Endothelial cell (in vitro differentiated cells): ENCODE measurements at regions not wholly inside any gene's neighbourhood (a gene's known extent, or its start where the extent isn't known, plus 50 kb on each side); places are given as distances from the start of the nearest gene placed in this dataset.

Source experiments
- DNase-seq: peaks from one replicate; pipeline ENCODE4 v3.0.0; 2021; ENCODE audit warnings: low spot score
- H3K27ac Mint-ChIP-seq: one replicate; pipeline ENCODE4 v1.8.0; 2021; ENCODE audit warnings: mixed read lengths, inconsistent platforms; ENCODE audit not compliant: unreplicated experiment
- H3K27me3 Mint-ChIP-seq: one replicate; pipeline ENCODE4 v1.8.0; 2021; ENCODE audit warnings: mild to moderate bottlenecking, moderate library complexity, mixed read lengths, inconsistent platforms; ENCODE audit not compliant: unreplicated experiment
- H3K36me3 Mint-ChIP-seq: one replicate; pipeline ENCODE4 v1.8.0; 2021; ENCODE audit warnings: mild to moderate bottlenecking, low read depth, mixed read lengths, inconsistent platforms; ENCODE audit not compliant: unreplicated experiment
- H3K4me1 Mint-ChIP-seq: one replicate; pipeline ENCODE4 v1.8.0; 2021; ENCODE audit warnings: mild to moderate bottlenecking, mixed read lengths, inconsistent platforms; ENCODE audit not compliant: unreplicated experiment
- H3K4me3 Mint-ChIP-seq: one replicate; pipeline ENCODE4 v1.8.0; 2021; ENCODE audit warnings: mild to moderate bottlenecking, mixed read lengths, inconsistent platforms; ENCODE audit not compliant: unreplicated experiment
- H3K9me3 Mint-ChIP-seq: one replicate; pipeline ENCODE4 v1.8.0; 2021; ENCODE audit warnings: mixed read lengths, inconsistent platforms; ENCODE audit not compliant: unreplicated experiment
- CTCF ChIP-seq: fragments of 200-600 bp; sonication (generic); IDR thresholded peaks from one replicate; pipeline ENCODE4 v1.5.0; 2021; ENCODE audit warnings: antibody characterized with exemption; ENCODE audit not compliant: unreplicated experiment

DNA sequence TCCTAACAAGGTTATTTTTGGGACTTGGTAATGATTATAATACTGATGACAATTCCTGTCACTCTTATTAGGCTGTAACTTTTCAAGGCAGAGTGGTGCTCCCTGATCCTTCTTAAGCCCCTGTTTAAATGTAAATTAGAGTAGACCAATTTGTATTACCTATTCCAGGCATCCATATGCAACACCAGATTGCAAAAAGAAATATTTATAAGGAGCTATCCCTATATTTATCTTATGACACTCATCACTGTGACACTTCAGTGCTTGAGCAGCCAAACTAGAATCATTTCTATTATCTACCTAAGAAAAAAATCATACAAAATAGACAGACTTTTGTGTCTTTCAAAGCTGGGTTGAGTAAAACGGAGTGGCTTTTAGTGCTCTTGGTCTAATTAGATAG, 462.7 kb downstream of the ADGRL2 start:
- H3K27ac Mint-ChIP-seq, result no peak overlapping the region
- peaks cover 17% of the 10 kb centered on the region for H3K4me1 Mint-ChIP-seq
- no peaks in the 10 kb centered on the region for H3K9me3 Mint-ChIP-seq
- no peak for DNase-seq
- H3K36me3 Mint-ChIP-seq, result no peaks in the 10 kb centered on the region
- no peak for TF ChIP-seq CTCF
- no peak overlapping the region for H3K4me3 Mint-ChIP-seq
- peaks cover 1% of the 10 kb centered on the region for H3K27me3 Mint-ChIP-seq

DNA sequence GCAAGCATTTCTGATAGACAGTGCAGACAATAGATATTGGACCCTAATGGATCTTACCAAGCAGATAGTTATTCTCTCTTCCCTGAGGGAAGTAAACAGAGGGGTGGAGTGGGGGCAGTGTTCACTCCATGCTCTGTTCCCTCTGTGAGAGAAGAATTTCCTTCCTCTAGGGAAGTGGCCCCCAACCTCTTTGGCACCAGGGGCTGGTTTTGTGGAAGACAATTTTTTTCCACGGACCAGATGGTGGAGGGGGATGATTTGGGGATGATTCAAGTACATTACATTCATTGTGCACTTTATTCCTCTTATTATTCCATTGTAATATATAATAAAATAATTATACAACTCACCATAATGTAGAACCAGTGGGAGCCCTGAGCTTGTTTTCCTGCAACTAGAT, 459.9 kb downstream of the ADGRL2 start:
- H3K27ac Mint-ChIP-seq, result no peak overlapping the region

DNA sequence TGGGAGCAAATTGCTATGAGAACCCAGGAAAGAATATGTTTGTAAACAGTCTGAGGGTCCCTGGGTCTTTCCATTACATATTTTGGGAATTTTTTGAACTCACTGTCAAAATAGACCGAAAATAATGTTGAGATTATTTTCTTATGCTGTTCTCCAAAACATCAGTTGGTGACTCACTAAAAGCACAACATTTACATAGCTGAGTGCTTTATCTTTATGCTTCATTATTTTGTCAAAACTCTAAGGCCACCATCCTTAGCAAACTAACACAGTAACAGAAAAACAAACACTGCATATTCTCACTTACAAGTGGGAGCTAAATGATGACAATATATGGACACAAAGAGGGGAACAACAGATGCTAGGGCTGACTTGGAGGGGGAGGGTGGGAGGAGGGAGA, 459.3 kb downstream of the ADGRL2 start:
- H3K9me3 Mint-ChIP-seq, result no peaks in the 10 kb centered on the region
- H3K27me3 Mint-ChIP-seq, result peaks cover 1% of the 10 kb centered on the region
- H3K4me1 Mint-ChIP-seq, result peaks cover 17% of the 10 kb centered on the region
- no peak for TF ChIP-seq CTCF
- no peak for DNase-seq
- no peak overlapping the region for H3K4me3 Mint-ChIP-seq
- H3K36me3 Mint-ChIP-seq, result no peaks in the 10 kb centered on the region
- no peak overlapping the region for H3K27ac Mint-ChIP-seq

More for the DNA sequence above, 459.9 kb downstream of the ADGRL2 start:
- no peak for TF ChIP-seq CTCF
- no peak overlapping the region for H3K4me3 Mint-ChIP-seq
- no peaks in the 10 kb centered on the region for H3K9me3 Mint-ChIP-seq
- no peak for DNase-seq
- no peaks in the 10 kb centered on the region for H3K36me3 Mint-ChIP-seq
- H3K27me3 Mint-ChIP-seq, result peaks cover 1% of the 10 kb centered on the region
- peaks cover 17% of the 10 kb centered on the region for H3K4me1 Mint-ChIP-seq

- H3K27ac Mint-ChIP-seq, result no peak overlapping the region
- H3K36me3 Mint-ChIP-seq, result no peaks in the 10 kb centered on the region
- no peak for TF ChIP-seq CTCF
Observed at GRCh38 chr1:82258887-82259286, 458.2 kb downstream of the ADGRL2 start.

GRCh38 chr1:82246050-82246449, 445.3 kb downstream of the ADGRL2 start:
- H3K9me3 Mint-ChIP-seq, result no peaks in the 10 kb centered on the region
- H3K36me3 Mint-ChIP-seq, result no peaks in the 10 kb centered on the region
- H3K4me1 Mint-ChIP-seq, result no peaks in the 10 kb centered on the region
- no peak overlapping the region for H3K27ac Mint-ChIP-seq
- peaks cover 1% of the 10 kb centered on the region for H3K27me3 Mint-ChIP-seq
- no peak for DNase-seq
- no peak overlapping the region for H3K4me3 Mint-ChIP-seq
- TF ChIP-seq CTCF, result no peak

More at GRCh38 chr1:82258887-82259286, 458.2 kb downstream of the ADGRL2 start:
- H3K27me3 Mint-ChIP-seq, result peaks cover 1% of the 10 kb centered on the region
- peaks cover 17% of the 10 kb centered on the region for H3K4me1 Mint-ChIP-seq
- no peaks in the 10 kb centered on the region for H3K9me3 Mint-ChIP-seq
- no peak for DNase-seq
- H3K4me3 Mint-ChIP-seq, result no peak overlapping the region
